Psoas muscle (tissue), 7 donors: ENCODE measurements at regions not wholly inside any gene's neighbourhood (a gene's known extent, or its start where the extent isn't known, plus 50 kb on each side); places are given as distances from the start of the nearest gene placed in this dataset.

Experiments used
- ATAC-seq, 4 donors: fragments of 200-7000 bp; cut with Tn5 transposase; one replicate each; pipeline ENCODE4 v1.9.1; 2020; ENCODE audit warnings: moderate library complexity in 3 of 4, mild to moderate bottlenecking in 2 of 4
- DNase-seq, 2 donors: peaks; one replicate each; pipeline ENCODE4 v3.0.0-alpha.2; 2020
- H3K27ac ChIP-seq: fragments of 200-600 bp; one replicate; pipeline ENCODE4 v1.8.0; 2022
- H3K27me3 ChIP-seq, 3 donors: fragments of 200-600 bp in 1 of 3; one replicate each; pipeline versions ENCODE4 v1.6.1 to v1.8.0; 2013 to 2022; ENCODE audit warnings: low read length in 2 of 3, mild to moderate bottlenecking in 2 of 3, moderate library complexity in 1 of 3; ENCODE audit not compliant: insufficient read depth in 3 of 3
- H3K36me3 ChIP-seq, 2 donors: fragments of 200-600 bp in 1 of 2; one replicate each; pipeline versions ENCODE4 v1.6.1 to v1.8.0; 2013 to 2022; ENCODE audit warnings: low read depth in 1 of 2, mild to moderate bottlenecking in 1 of 2, moderate library complexity in 1 of 2; ENCODE audit not compliant: insufficient read depth in 1 of 2
- H3K4me1 ChIP-seq: fragments of 200-600 bp; one replicate; pipeline ENCODE4 v1.8.0; 2022
- H3K4me3 ChIP-seq: fragments of 200-600 bp; one replicate; pipeline ENCODE4 v1.8.0; 2022; ENCODE audit warnings: mild to moderate bottlenecking
- H3K9me3 ChIP-seq: fragments of 200-600 bp; one replicate; pipeline ENCODE4 v1.8.0; 2022
- WGBS, 3 donors: extraction: QIAGEN DNeasy Blood & Tissue Kit; methylation state at CpG; one replicate each; pipeline versions ENCODE4 v1.1.6 to v1.1.7; 2013; 5-methylcytosine and 5-hydroxymethylcytosine counted together
- intact Hi-C, 2 donors: fragments of 100-400 bp; cut with DNase I; formaldehyde crosslinking; loops; one replicate each; pipeline versions ENCODE4 v1.11.0 to v1.14.2; 2022
- TF ChIP-seq, protein P1 (sequence below): fragments of 200-600 bp; IDR thresholded peaks from one replicate; pipeline ENCODE4 v1.8.0; 2022; ENCODE audit warnings: antibody characterized with exemption
- donor health status: healthy with polysubstance abuse.
- donor health status: DM: no; HTN: no; CAD: no; lungs with moderate emphysema.
- donor health status: Bipolar disorder and iron deficiency.
- donor health status: healthy.
- donor health status: DM: yes; HTN: yes; CAD: no.
- donor health status: DM: no; HTN: no; CAD: no.
- donor health status: DM: yes; HTN: yes; CAD: no.

DNA sequence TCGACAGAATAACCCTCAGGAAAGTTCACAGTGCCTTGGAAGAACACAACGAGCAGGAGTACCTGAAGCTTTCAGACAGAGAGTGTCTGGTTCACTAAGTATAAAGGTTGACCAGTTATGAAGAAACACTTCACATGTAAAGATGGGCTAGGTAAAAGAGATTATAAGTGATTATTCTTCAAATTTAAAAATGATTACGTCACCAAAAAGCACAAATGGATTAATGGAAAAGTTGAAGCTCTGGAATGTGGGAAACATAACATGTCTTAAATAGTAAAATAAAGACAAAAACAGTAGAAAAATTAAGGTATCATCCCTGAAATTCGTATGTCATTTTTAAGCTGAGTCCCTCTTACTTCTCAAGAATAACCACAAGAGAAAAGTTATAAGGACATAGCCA, 643.9 kb upstream of the KLF12 start:
- no peak overlapping the region for H3K27ac ChIP-seq
- H3K9me3 ChIP-seq: no peaks in the 10 kb centered on the region
- ATAC-seq (no peak), DNase-seq (no peak)
- H3K4me1 ChIP-seq: no peaks in the 10 kb centered on the region
- no peaks in the 10 kb centered on the region for H3K27me3 ChIP-seq
- H3K36me3 ChIP-seq: no peaks in the 10 kb centered on the region
- TF ChIP-seq, protein P1, sequence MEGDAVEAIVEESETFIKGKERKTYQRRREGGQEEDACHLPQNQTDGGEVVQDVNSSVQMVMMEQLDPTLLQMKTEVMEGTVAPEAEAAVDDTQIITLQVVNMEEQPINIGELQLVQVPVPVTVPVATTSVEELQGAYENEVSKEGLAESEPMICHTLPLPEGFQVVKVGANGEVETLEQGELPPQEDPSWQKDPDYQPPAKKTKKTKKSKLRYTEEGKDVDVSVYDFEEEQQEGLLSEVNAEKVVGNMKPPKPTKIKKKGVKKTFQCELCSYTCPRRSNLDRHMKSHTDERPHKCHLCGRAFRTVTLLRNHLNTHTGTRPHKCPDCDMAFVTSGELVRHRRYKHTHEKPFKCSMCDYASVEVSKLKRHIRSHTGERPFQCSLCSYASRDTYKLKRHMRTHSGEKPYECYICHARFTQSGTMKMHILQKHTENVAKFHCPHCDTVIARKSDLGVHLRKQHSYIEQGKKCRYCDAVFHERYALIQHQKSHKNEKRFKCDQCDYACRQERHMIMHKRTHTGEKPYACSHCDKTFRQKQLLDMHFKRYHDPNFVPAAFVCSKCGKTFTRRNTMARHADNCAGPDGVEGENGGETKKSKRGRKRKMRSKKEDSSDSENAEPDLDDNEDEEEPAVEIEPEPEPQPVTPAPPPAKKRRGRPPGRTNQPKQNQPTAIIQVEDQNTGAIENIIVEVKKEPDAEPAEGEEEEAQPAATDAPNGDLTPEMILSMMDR: no peak
- WGBS, 3 donors: 79 to 85% (median 83%) methylated on average over 4 of the region's 4 CpGs
- H3K4me3 ChIP-seq: no peak overlapping the region
- intact Hi-C loops: no loop called here

DNA sequence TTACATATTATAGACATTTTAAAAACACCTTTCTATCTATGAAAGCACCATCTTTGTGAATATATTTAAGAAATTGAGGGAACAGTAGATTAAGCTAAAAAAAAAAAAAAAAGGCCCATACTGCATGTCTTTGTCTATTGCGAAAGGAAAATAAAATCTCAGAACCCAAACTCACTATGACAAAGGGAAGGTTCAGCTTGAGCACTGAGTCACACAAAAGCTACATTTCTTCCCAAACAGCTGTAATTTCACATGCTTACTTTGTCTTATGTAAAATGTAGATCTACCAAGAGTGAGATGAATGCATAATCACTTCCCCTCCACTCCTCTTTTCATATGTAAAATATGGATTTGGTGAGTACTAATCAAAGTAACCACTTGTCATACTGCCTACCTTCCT, 640.1 kb upstream of the KLF12 start:
- DNase-seq (no peak), ATAC-seq (no peak)
- Histone ChIP-seq H3K4me3 (no peak overlapping the region), H3K9me3 (no peaks in the 10 kb centered on the region), H3K4me1 (no peaks in the 10 kb centered on the region), H3K36me3 (no peaks in the 10 kb centered on the region), H3K27me3 (no peaks in the 10 kb centered on the region), H3K27ac (no peak overlapping the region)
- WGBS, 3 donors: 100% methylated on average over 1 of the region's 1 CpG
- intact Hi-C loops: no loop called here
- TF ChIP-seq, protein P1: no peak

DNA sequence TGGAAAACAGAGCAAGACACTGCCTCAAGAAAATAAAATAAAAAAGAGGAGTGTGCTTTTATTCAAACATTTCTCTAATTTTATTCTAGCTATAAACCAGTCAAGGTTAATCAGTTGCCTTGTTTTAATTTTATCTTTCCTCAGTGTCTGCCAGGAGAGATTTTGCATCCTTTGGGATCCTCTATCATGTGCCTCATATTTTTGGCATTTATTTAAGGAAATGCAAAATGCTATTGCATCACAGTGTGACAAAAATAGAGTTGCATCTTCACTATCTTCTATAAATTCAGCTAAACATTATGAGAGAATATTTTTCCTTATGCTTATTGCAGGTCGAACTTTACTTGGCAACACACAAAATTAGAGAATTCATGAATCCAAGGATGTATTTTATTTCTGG, 639.0 kb upstream of the KLF12 start:
- intact Hi-C loops: no loop called here
- Histone ChIP-seq H3K36me3 (no peaks in the 10 kb centered on the region), H3K4me1 (no peaks in the 10 kb centered on the region), H3K27ac (no peak overlapping the region), H3K27me3 (no peaks in the 10 kb centered on the region), H3K4me3 (no peak overlapping the region), H3K9me3 (no peaks in the 10 kb centered on the region)
- TF ChIP-seq, protein P1: no peak
- ATAC-seq (no peak), DNase-seq (no peak)
- 87 to 88% (median 88%) methylated on average over 1 of the region's 1 CpG for WGBS, 3 donors

DNA sequence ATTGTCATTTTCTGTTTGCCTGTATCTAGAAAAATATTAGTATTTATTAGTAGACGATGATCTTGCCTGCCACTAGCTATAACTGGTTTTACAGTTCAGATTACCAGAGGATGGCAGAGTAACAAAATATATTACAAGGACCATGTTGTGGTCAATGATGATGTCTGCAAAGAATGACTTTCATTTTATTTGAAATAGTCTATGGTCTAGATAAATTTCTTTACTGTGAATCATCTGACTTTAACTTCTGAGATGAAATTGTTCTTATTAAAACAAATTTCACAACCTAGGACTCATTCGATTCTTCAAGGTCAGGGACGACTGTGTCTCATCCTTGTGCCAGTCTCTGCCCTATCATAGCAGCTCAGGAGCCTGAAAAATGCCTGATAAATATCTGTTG, 637.8 kb upstream of the KLF12 start:
- ATAC-seq (no peak), DNase-seq (no peak)
- Histone ChIP-seq H3K27me3 (no peaks in the 10 kb centered on the region), H3K27ac (no peak overlapping the region), H3K36me3 (no peaks in the 10 kb centered on the region), H3K4me3 (no peak overlapping the region), H3K4me1 (no peaks in the 10 kb centered on the region), H3K9me3 (no peaks in the 10 kb centered on the region)
- TF ChIP-seq, protein P1: no peak
- WGBS, 3 donors: 94 to 95% (median 94%) methylated on average over 3 of the region's 3 CpGs
- intact Hi-C loops: no loop called here

DNA sequence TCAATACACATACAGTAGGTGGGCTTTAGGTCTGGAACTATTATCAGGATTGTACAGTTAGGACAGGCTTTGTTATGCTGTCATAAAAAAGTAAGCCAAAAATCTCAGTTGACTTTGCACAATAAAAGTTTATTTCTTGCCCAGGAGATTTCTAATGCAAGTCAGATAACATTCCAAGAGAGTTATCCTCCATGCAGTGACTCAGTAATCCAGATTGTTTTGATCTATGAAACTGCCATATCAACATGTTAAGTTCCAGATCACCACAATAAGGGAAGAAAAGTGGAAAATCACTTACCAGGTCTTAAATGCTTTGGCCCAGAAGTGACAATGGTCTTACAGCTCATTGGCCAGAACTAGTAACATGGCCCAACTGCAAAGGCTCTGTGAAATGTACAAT, 636.2 kb upstream of the KLF12 start:
- no peaks in the 10 kb centered on the region for H3K36me3 ChIP-seq
- TF ChIP-seq, protein P1: no peak
- intact Hi-C loops: no loop called here
- H3K27me3 ChIP-seq: no peaks in the 10 kb centered on the region
- DNase-seq (no peak), ATAC-seq (no peak)
- no peaks in the 10 kb centered on the region for H3K9me3 ChIP-seq
- no peaks in the 10 kb centered on the region for H3K4me1 ChIP-seq
- no peak overlapping the region for H3K27ac ChIP-seq
- no peak overlapping the region for H3K4me3 ChIP-seq
